HG03103 (cell line): ENCODE measurements at regions not wholly inside any gene's neighbourhood (a gene's known extent, or its start where the extent isn't known, plus 50 kb on each side); places are given as distances from the start of the nearest gene placed in this dataset.

Experiments used
- ATAC-seq: cut with Tn5 transposase; IDR thresholded peaks from one replicate; pipeline ENCODE4 v1.9.1; 2021; ENCODE audit warnings: low read depth; ENCODE audit not compliant: unreplicated experiment

GRCh38 chr5:18807256-18808149 lies 1173.2 kb downstream of the TAF11L14 start:
- ATAC-seq = no peak

- no peak for ATAC-seq
Observed at GRCh38 chr5:18811661-18812060, 1176.3 kb downstream of the CDH18 start.

- no peak for ATAC-seq
Observed at GRCh38 chr5:18828351-18828750, 1159.6 kb downstream of the CDH18 start.

DNA sequence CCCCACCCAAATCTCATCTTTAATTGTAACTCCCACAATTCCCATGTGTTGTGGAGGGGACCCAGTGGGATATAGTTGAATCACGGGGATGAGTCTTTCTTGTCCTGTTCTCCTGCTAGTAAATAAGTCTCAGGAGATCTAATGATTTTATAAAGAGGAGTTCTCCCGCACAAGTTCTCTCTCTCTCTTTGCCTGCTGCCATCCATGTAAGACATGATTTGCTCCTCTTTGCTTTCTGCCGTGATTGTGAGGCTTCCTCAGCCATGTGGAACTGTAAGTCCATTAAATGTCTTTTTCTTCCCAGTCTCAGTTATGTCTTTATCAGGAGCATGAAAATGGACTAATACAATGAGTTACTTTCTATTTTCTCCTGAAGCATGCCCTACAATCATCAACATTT lies 1158.5 kb downstream of the CDH18 start:
- ATAC-seq = no peak

DNA sequence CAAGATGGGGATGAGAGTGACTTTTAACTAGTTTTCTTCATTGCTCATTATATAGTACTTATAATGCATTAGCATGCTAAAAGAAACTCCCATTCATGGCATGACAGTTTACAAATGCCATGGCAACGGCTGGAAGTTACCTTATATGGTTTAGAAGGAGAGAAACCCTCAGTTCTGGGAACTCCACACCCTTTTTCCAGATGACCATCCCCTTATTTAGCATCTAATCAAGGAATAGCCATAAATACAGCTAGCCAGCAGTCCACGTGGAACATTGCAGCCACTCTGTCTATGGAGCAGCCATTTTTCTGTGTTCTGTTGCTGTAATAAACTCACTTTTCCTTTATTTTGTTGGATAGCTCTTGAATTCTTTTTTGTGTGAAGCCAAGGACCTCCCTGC lies 1137.8 kb downstream of the CDH18 start:
- no peak for ATAC-seq

DNA sequence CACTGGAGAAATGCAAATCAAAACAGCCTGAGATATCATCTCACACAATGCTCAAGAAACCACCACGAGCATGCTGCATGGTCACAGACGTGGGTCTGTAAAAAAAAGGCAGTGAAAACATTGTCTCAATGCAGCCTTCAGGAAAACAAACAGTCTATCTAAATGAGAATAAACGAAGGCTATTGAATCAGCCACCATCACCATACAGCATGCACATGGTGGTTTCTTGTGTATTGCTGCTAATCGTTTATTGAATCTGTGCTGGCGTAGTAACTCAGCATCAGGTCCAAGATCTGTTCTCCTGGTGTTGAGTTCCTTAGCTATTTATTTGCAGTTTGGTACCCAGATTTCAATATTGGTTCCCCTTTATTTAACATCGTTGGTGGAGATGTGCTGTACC lies 1115.0 kb downstream of the CDH18 start:
- no peak for ATAC-seq

DNA sequence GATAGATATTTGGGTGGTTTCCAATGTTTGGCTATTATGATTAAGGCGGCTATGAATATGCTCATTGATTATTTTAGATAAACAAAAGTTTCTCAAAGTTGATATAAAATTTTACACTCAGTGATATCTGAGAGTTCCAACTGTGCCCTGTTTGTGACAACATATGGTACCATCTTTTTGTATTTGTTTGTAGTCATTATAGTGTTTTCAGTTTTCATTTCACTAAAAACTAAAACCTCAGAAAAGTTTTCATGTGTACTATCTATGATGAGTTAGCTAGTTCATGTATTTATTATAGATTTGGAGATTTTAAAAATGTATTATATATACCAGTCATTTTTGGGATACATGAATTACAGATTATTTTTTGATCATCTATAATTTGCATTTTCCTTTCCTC lies 1111.4 kb downstream of the CDH18 start:
- ATAC-seq = no peak

GRCh38 chr5:18881615-18882014 lies 1106.4 kb downstream of the CDH18 start:
- ATAC-seq = no peak

DNA sequence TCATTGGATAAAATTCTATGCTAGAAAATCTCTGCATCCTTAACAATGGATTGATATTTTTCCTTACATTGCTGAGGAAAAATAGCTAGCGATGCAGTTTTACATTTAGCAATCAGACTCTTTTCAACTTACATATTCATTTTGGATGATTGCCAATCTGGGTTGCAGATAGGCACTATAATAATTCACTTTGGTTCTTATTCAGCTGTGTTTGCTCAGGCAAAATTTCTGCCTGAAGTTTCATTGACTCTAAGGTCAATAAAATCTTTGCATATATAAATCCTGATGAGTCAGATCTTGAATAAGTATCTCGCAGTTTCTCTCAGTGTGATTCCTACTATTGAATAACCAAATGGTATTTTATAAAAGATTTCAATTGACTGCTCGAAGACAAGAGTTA lies 1105.8 kb downstream of the CDH18 start:
- ATAC-seq = no peak

DNA sequence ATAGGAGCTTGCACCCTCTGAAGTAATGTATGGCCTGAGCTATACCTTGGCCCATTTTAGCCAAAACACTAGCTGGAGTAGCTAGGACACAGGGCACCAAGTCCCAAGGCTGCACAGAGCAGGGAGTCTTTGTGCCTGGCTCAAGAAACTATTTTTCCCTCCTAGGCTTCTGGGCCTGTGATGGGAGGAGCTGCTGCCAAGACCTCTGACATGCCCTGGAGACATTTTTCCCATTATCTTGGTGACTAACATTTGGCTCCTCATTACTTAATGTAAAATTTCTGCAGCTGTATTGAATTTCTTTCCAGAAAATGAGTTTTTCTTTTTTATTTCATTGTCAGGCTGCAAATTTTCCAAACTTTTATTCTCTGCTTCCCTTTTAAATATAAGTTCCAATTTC lies 1099.2 kb downstream of the CDH18 start:
- ATAC-seq = no peak

DNA sequence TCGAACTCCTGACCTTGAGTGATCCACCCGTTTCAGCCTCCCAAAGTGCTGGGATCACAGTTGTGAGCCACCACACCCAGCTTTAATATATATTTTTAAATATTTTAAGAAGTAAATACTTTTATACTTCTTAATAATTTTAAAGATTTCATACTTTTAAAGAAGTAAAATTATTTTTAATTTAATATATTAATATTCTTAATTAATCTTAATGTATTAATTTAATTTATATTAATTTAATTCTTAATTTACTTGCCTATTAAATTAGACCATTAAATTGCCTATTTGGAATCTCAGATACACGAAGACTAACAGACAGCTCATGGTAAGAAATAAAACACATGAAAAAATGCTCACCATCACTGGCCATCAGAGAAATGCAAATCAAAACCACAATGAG lies 1087.4 kb downstream of the CDH18 start:
- no peak for ATAC-seq

DNA sequence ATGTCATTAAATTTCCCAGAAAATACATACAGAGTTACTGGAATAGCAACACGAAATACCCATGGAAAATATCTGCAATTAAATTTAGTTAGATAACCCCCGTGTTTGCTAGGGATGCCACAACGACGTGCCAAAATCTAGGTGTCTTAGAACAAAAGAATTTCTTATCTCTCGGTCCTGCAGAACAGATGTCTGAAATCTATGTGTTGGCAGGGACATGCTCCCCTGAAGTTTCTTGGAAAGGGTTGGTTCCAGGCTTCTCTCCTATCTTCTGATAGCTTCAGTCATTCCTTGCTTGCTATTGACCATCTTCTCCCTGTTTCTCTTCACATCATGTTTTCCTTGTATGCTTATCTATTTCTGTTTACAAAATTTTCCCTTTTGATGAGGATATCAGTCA lies 1067.0 kb downstream of the CDH18 start:
- ATAC-seq = no peak

- ATAC-seq = no peak
Observed at GRCh38 chr5:18932081-18932480, 1055.9 kb downstream of the CDH18 start.

DNA sequence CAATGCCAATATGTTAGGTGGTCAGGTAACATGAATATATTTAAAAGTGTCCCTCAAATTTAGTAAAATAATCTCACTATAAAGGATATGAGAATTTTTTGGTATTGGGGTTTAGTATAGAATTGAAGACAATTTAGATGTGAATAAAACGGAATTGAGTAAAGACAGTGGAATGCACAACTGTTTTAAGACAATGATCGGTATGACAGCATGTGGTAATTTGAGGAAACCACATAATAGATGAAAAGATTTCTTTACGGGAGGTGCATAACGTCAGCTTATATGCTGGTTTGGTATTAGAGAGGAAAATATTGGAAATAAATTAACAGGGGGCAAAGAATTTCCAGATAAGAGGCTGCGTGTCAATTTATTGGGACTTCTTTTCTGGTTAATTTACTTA lies 1043.2 kb downstream of the CDH18 start:
- ATAC-seq = no peak

DNA sequence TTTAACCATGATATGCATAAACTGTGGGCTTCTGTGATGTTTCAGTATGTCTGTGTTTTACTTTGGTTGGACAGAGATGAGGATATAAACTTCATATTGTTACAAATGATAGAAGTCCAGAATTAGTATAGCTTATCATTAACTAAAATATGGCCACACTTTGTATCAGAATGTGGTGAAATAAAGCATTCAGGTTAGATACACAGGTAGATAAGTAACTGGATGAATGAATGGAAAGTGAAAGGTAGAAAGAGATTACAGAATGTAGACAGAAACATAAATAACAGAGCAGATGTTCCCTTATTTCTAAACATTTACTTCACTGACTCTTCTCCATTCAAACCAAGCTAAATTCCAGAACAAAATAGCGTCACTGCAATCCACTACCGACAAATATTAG lies 1033.8 kb downstream of the CDH18 start:
- ATAC-seq = no peak

- no peak for ATAC-seq
Observed at GRCh38 chr5:18959535-18959934, 1028.5 kb downstream of the CDH18 start.

DNA sequence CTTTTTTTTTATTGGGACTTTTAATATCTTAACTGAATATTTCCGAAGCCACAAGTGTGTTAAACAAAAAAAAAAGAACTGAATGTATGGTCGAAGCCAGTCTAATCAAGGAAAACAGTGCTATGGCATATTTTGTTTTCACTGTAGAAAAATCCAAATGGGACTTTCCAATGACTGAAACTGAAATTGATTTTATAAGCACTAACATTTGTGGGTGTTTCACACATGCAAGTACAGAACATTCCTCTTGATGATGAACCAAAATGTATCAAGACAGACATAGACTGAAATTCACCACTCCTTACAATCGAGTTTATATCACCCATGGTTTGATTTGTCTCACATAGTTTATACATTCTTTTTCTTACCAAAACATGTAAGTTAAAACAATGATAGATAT lies 1026.8 kb downstream of the CDH18 start:
- no peak for ATAC-seq

GRCh38 chr5:18965893-18966292 lies 1022.1 kb downstream of the CDH18 start:
- no peak for ATAC-seq

DNA sequence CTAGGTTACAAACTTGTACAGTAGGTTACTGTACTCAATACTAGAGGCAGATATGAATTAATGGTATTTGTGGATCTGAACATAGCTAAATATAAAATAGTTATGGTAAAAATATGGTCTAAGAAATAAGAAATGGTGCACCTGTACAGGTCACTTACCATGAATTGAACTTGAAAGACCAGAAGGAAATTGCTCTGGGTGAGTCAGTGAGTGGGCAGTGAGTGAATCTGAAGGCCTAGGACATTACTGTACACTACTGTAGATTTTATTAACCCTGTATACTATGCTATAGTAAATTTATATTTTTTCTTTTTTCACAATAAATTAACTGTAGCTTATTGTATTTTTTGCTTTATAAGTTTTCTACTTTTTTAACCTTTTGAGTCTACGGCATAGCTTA lies 1020.4 kb downstream of the CDH18 start:
- no peak for ATAC-seq

- ATAC-seq = no peak
Observed at GRCh38 chr5:18968966-18969365, 1019.0 kb downstream of the CDH18 start.

DNA sequence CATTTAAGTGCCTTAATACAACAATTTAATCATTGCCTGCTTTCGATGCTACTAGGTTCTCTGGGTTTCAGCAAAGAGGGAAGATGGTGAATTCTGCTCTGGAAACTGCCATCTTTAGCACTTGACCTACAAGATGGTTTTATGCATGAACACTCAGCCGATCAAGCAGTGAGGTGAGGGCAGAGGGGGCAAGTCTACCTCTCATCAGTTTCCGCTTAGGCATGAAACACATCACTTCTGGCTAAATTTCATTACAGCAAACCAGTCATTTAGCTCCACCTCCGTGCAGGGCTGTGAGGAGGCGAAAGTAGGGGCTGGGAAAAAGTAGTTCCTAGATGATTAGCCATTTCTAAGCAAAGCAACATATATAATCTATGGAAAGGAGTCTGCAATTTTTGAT lies 1018.0 kb downstream of the CDH18 start:
- ATAC-seq = no peak

DNA sequence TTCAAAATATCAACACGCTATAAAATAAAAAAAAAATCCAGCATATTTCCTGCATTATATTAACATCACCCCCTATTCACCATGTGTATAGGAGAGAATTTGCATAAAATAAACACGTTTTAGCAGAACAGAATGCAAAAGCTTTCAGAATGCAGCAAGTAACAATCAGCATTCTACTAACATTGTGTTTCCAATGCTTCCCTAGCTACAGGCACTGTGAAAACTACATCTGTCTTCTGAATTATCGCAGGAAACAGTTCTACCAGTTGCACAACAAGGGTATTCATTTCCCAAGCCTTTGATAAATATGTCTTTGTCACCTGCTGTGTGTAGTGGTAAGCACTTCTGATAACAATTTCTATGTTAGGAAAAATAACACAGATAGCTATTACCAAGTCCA lies 1015.8 kb downstream of the CDH18 start:
- ATAC-seq = no peak

- ATAC-seq = no peak
Observed at GRCh38 chr5:18975624-18976023, 1012.4 kb downstream of the CDH18 start.
